HG03565 (cell line): ENCODE measurements at regions not wholly inside any gene's neighbourhood (a gene's known extent, or its start where the extent isn't known, plus 50 kb on each side); places are given as distances from the start of the nearest gene placed in this dataset.

ENCODE experiments used
- ATAC-seq: cut with Tn5 transposase; IDR thresholded peaks from one replicate; pipeline ENCODE4 v1.9.1; 2021; ENCODE audit warnings: mild to moderate bottlenecking, moderate library complexity; ENCODE audit not compliant: unreplicated experiment

DNA sequence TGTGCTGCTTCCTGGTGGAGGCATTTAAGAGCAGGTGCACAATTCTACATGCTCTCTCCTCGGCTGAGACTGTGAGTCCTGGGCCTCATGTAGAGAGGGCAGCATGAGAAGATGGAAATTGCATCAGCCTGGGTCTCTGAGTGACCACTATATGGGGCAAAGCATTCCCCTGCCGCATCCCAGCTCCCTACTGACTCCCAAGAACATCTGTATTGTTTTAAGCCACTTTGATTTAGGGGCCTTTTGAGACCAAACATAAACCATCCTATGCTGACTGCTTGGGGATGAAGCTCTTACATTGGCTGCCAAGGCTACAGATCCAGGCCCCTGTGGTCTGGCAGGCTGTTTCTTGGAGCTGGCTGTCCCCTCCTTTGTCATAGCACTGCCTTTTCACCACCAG, 101.3 kb upstream of the TBX20 start:
- no peak for ATAC-seq

DNA sequence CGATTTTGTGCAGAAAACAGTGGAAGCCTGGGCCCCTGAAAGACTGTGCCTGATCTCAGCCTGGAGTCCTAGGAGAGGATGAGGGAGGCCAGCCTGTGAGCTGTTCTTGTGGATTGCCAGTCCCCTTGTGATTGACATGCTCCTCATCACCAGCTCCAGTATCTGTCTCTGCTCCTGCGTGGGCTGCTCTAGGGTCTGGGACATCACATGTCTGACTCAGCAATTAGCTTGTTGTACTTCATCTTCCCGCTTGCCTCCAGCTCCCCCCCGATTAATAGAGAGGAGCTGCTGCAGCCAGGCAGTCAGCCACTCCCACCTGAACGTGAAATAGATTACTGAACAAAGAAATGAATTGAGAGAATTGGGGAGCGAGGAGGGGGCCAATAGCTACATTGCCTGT, 99.6 kb upstream of the TBX20 start:
- no peak for ATAC-seq

DNA sequence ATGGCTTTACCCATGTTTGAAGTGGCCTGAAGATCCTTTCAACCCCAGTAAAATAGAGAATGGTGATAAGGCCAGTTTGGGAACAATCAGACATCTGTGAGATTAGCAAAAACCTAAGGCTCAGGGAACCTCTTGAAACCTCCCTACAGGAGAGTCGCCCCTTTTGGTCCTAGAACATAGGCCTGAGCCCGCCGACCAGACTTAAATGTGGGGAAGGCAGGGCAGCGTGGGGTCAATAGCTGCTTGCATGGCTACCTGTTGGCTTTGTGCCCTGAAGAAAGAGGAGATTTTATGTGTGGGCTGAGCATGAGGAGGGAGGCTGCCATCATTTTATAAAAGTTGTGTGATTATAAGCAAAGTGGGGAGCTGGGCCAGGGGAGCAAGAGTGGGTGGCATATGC, 97.6 kb upstream of the TBX20 start:
- ATAC-seq = no peak

DNA sequence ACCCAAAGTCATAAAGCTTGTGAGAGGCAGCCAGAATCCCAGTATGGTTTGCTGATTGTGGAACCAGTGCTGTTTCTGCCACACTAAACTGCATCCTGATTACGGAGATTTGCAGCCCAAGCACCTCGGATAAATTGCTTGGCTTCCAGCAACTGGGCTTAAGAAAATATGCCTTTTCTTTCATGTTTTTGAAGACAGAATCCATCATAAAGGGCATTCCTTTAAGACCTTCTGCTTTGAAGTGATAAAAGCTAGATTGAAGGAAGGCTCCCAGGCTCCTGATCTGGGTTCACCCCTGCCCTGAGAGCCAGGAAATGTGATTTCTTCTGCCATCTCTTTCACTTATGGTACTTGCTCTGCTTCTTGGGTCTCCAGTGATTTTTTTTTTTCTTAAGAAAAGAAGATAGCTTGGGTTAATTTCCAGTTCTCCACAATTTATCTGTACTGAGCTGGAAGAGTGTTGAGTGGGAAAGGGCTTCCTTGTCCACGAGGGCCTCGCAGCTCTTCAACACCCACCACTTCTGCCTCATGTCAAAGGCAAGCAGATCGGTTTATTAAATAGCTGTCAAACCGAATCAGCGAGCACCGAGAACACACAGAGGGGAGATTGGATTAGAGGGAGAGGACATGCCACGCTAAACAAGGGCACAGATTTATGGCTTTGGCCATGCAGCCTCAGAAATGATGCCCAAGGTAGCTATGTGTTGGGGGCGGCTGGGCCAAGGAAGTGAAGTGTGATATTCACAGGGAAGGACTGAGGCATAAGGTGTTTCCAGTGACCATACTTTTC, 94.9 kb upstream of the TBX20 start:
- ATAC-seq = no peak

DNA sequence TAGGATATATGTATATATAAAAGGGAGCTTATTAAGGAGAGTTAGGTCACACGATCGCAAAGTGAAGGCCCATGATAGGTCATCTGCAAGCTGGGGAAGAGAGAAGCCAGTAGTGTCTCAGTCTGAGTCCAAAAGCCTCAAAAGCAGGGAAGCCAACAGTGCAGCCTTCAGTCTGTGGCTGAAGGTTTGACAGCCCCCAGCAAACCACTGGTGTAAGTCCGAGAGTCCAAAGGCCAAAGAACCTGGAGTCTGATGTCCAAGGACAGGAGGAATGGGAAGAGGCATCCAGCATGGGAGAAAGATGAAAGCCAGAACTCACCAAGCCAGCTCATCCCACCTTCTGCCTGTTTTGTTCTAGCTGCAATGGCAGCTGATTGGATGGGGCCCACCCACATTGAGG, 88.9 kb upstream of the TBX20 start:
- no peak for ATAC-seq

DNA sequence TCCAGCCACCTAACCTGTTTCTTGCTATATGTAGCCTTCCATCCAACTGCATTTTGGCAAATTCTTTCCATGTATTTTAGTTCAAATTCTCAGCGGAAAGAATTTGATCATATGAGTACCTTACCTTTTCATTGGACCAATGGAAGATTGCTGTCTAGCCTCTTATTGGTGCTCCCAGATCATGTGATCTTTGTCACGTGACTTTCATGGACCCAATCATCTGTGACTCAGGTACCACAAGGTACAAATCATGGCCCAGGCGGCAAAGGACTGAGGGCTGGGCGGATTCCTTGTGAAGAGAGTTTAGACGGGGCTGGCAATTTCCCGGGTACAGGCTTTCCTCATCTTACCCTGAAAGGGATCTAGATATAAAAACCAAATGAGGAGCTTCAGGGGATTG, 85.9 kb upstream of the TBX20 start:
- ATAC-seq = no peak

DNA sequence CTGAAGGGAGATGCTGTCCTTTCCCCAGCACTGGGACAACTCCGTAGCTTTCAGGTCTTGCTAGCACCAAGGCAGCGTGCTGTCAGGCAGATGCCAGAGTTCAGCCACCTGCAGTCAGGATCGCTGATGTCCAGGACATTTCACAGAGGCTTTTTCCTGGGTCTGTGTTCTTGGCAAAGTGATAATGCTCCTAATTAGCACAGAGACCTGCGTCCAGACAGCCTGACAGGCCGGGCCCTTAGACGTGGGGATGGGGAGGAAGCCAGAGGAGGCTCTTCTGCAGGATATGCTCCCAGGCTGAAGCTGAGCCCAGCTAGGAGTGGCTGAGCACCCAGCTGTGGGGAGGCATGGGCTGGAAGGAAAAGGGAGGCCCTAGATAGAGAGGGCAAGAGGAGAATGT, 82.5 kb upstream of the TBX20 start:
- no peak for ATAC-seq

DNA sequence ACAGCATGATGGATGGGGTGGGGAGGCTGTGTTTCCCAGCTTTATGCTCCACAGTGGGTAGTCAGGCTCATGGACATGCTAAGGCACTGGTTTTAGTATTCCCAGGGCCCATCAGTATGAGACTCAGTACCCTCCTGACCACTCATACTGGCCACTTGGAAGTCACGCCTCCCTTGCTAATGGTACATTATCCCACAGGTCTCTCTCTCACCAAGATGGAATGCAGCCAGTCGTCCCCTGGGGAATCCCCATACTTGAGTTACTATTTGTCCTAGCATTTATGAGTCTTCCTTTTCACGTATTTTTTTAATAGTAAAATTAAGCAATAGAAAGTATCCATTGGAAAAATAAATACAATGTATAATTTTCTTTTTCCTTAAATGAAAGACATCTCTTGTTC, 80.6 kb upstream of the TBX20 start:
- no peak for ATAC-seq

DNA sequence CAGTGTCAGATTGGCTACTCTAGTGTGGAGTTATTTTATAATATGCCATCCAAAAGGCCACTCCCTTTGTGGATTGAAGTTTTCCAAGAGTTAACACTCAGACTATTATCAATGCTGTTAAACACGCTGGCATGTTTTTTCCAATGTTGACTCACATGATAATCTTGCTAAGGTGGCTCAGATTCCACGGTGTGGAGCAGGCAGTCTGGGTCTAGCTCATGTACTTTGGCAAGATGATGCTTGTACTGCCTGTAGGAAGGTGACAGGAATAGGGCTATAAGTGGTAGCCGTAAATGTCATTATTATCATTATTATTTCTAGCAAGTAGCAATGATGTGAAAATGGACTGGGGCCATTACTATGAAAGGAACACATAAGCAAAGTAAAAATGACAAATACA, 79.4 kb upstream of the TBX20 start:
- ATAC-seq = no peak

DNA sequence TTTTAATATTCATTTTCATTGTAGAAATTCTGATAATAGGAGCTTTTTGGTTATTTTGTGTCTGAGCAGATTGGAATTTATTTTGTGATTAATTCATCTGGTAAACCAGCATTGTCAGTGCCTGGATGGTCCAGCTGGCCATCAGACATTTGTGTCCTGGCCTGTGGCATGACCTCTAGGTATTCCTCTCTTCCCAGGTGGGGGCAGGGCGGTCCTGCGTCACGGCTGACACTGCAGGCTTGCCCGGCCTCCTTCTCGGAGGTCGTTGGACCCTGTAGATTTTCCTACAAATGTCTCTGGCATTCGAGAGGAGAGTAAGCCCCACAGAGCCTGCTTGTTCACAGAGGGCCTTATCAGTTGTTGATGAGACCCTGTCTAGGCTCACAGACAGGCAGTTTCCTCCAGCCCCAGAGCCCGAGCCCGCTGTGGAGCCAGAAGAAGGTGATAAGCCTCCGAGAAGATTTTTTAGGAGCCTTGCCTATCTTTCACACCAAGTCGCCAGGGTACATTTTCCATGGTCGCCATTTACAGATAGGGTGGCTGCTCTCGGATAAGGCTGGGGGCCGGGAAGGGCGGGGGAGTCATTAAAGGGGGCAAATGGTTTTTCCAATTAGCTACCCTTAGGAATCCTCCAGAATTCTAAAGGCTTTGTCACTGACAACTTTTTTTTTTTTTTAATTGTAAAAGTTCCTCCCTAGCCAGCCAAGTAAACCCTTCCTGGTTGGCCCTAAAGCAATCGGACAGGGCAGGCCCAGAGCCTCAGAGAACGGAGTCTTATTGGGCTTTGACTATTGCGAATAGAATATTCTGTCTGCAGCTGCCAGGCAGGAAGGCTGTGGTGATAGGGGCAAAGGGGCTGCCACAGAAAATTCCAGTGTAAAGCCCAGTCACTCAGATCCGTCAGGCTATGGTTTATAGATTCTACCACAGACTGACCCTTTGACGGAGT, 78.1 kb upstream of the TBX20 start:
- no peak for ATAC-seq

DNA sequence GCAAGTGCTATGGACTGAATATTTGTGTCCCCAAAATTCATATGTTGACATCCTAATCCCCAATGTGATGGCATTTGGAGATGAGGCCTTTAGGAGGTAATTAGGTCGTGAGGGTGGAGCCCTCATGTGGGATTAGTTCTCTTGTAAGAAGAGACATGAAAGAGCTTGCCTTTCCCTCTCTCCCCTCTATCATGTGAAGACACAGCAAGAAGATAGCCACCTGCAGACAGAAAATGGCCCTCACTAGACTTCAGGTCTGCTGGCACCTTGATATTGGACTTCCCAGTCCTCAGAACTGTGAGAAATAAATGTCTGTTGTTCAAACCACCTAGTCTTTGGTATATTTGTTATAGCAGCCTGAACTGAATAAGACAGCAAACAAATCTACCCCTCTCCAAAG, 75.1 kb upstream of the TBX20 start:
- no peak for ATAC-seq

DNA sequence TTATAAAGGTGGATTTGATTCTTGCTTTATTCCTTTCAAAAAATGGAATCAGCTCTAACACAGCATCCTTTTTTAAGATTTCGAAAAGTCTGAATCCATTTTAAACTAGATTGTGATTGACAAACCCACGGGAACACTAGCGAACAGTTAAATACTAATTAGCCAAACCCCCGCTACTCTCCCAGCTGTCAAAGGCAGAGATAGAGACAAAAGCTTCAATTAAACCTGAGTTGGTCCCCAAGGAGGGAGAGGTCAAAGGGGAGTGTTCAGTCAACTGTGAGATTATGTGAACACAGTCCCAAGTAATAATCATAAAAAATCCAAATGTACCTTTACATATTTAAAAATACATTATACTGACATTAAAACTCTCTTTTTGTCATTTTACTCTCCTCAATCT, 65.7 kb upstream of the TBX20 start:
- no peak for ATAC-seq

DNA sequence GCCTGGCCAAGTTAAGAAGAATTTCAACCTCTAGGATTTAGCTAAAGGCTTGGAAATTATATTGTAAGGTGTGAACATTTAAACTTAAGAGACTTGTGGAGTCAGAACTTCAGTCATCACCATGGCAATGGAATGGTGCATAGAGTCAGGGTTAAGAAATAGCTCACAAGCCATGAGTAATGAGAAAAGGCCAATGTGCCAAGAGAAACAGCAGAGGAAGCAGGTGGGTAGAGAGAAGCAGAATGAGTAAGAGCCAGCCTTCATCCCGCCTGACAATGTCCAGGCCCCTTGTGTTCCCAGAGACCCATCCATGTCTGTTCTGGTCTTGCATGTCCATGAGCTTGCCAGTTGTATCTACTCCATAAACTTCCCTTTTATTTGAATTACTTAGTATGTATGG, 62.6 kb upstream of the TBX20 start:
- ATAC-seq = no peak

DNA sequence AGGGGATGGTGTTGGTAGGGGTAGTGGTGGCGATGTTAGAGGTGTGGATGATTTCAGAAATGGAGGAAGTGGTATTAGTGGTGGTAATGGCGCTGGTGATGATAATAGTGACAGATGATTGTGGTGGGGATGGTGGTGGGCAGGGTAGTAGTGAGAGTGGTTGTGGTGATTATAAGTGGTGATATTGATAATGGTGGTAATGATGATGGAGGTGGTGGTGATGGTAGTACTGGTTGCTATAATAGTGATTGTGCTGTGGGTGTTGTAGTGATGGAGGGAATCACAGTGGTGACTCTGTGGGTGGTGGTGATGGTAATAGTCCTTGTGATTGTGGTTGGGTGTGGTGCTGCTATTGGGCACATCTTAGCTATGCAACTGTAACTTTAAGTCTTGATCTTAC, 61.6 kb upstream of the TBX20 start:
- no peak for ATAC-seq

DNA sequence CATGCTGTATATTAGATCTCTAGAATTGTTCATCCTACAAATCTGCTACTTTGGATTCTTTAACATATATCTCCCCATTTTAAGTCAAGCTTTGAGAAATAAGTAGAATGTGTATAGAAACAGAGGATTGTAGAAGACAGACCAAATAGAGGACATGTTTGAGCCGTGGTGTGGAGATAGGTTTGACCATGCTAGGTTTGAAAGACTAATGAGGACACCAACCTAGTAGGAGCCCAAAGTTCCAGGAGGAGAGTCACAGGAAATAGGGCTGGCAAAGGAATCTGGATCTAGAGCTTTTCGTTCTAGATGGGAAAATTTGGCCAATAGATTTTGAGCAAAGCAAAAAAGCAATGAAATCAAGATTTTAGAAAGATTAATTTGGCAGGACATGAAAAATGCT, 60.5 kb upstream of the TBX20 start:
- no peak for ATAC-seq

DNA sequence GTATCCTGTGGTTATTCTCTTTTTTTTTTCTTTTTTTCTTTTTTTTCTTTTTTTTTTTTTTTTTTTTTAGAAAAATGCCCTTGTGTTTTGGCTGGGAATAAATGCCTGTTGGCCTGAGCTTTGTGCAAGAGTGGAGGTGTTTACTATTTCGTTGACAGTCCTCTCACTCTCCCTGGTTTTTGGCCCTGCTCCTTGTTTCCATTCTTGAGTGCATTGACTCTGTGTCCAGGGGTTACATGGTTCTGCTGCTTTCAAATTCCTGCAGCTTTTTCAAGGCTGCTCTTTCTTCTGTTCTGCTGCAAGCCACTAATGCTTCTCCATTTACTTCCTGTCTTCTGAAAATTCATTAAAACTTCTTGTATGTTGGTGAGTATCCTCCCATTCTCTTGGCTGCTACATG, 59.7 kb upstream of the TBX20 start:
- no peak for ATAC-seq
